ENCODE measurements at regions not wholly inside any gene's neighbourhood (a gene's known extent, or its start where the extent isn't known, plus 50 kb on each side); places are given as distances from the start of the nearest gene placed in this dataset.

DNA sequence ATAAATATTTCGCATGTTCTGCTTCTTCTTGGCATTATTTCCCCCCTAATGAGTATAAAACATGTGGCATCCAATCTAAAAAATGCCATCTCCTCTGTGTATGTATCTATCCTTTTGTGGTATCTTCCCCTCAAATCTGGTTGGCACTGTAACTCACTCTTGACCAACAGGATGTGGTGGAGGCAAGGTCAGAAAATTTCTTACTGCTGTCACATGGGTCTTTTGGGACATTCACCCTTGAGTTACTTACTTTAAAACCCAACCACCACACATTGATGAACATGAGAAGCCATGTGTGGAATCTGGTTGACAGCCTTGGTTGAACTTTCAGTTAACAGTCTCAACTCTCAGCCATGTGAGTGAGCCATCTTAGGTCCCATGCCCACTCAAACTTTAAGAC is 516.9 kb downstream of the SLC16A7 start:
- no peak for TF ChIP-seq CEBPB (IDR thresholded peaks at IDR 0.05; ENCODE audit: low read depth, low read length)
- no peak for TF ChIP-seq POLR2AphosphoS5 (IDR thresholded peaks at IDR 0.05; ENCODE audit: low read depth, low read length)
- no peak for TF ChIP-seq CHD2 (IDR thresholded peaks at IDR 0.05; ENCODE audit: low read length)
- TF ChIP-seq CTCF (IDR thresholded peaks at IDR 0.05; ENCODE audit: control extremely low read depth in 1 of 3, insufficient read depth in 1 of 3, low read depth in 1 of 3, low read length in 3 of 3) = no peak
- TF ChIP-seq RNF2 (IDR thresholded peaks at IDR 0.05; ENCODE audit: borderline replicate concordance, low read depth, low read length, missing control alignments, poor library complexity, severe bottlenecking) = no peak
